ENCODE measurements at regions not wholly inside any gene's neighbourhood (a gene's known extent, or its start where the extent isn't known, plus 50 kb on each side); places are given as distances from the start of the nearest gene placed in this dataset.

DNA sequence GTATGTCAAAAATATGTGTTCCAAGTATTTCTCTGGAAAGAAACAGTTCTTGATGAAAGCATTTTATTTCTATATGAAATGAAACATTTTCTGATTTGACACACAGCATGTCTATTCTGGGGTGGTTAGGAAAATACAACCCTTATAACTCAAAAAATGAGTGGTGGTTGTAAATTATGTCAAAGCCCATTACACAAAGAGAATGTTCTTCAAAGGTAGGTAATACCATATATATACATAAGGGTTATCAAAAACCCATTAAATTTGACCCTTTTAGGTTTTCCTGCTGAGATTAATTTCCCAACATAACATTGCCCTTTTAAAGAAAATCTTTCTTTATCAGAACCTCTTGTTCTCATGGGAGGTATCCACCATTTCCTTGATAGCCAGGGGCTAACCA lies 420.5 kb upstream of the TECRL start:
- H3K36me3 ChIP-seq (replicated peaks in 1 of 2; ENCODE audit: control insufficient read depth in 1 of 2, insufficient read depth in 2 of 2, low read length in 2 of 2) = no peaks in the 10 kb centered on the region
- H3K4me2 ChIP-seq (replicated peaks; ENCODE audit: extremely low read depth, low read length, poor library complexity, severe bottlenecking) = no peak overlapping the region
- H3K4me1 Mint-ChIP-seq = no peaks in the 10 kb centered on the region
- no peaks in the 10 kb centered on the region for H3K4me1 ChIP-seq (ENCODE audit: control insufficient read depth in 1 of 2, insufficient read depth in 2 of 2, low read length in 2 of 2)
- H3K9me3 Mint-ChIP-seq = peaks cover 0 to 6% (median 3%) of the 10 kb centered on the region in 7 donors
- no peak overlapping the region for H3K27ac Mint-ChIP-seq
- no peak overlapping the region for H2AFZ ChIP-seq (ENCODE audit: insufficient read depth, low read depth, low read length, poor library complexity, severe bottlenecking)
- intact Hi-C loops (cut with micrococcal nuclease) = no loop called here
- no peaks in the 10 kb centered on the region for H3K79me2 ChIP-seq (ENCODE audit: insufficient read depth, low read length)
- no peaks in the 10 kb centered on the region for H3K27me3 ChIP-seq (ENCODE audit: control insufficient read depth in 2 of 2, insufficient read depth in 2 of 2, low read length in 2 of 2)
- no peaks in the 10 kb centered on the region for H4K20me1 ChIP-seq (ENCODE audit: insufficient read depth, low read length)
- H3K4me3 ChIP-seq (replicated peaks in 1 of 3; ENCODE audit: low read depth in 2 of 3, low read length in 3 of 3) = no peak overlapping the region
- no peak for TF ChIP-seq CTCF (IDR thresholded peaks at IDR 0.05)
- no peak overlapping the region for H3K9ac ChIP-seq (ENCODE audit: insufficient read depth, low read length, poor library complexity, severe bottlenecking)
- H3K9me3 ChIP-seq (replicated peaks in 1 of 2; ENCODE audit: control insufficient read depth in 1 of 2, insufficient read depth in 1 of 2, low read length in 2 of 2) = no peaks in the 10 kb centered on the region
- no peak for DNase-seq
- H3K27ac ChIP-seq (ENCODE audit: low read depth in 1 of 2, low read length in 2 of 2) = no peak overlapping the region
- no peaks in the 10 kb centered on the region for H3K36me3 Mint-ChIP-seq
- no peak overlapping the region for H3K4me3 Mint-ChIP-seq
- H3K27me3 Mint-ChIP-seq (ENCODE audit: low read depth in 3 of 3) = no peaks in the 10 kb centered on the region

GRCh38 chr4:64824591-64824990 lies 415.3 kb upstream of the TECRL start:
- no peaks in the 10 kb centered on the region for H3K36me3 Mint-ChIP-seq
- Histone ChIP-seq H3K27me3 (ENCODE audit: control insufficient read depth in 2 of 2, insufficient read depth in 2 of 2, low read length in 2 of 2) (no peaks in the 10 kb centered on the region), H4K20me1 (ENCODE audit: insufficient read depth, low read length) (no peaks in the 10 kb centered on the region), H3K79me2 (ENCODE audit: insufficient read depth, low read length) (no peaks in the 10 kb centered on the region), H3K27ac (ENCODE audit: low read depth in 1 of 2, low read length in 2 of 2) (no peak overlapping the region), H3K4me3 (replicated peaks in 1 of 3; ENCODE audit: low read depth in 2 of 3, low read length in 3 of 3) (no peak overlapping the region), H2AFZ (ENCODE audit: insufficient read depth, low read depth, low read length, poor library complexity, severe bottlenecking) (no peak overlapping the region), H3K36me3 (replicated peaks in 1 of 2; ENCODE audit: control insufficient read depth in 1 of 2, insufficient read depth in 2 of 2, low read length in 2 of 2) (no peaks in the 10 kb centered on the region), H3K4me2 (replicated peaks; ENCODE audit: extremely low read depth, low read length, poor library complexity, severe bottlenecking) (no peak overlapping the region), H3K9ac (ENCODE audit: insufficient read depth, low read length, poor library complexity, severe bottlenecking) (no peak overlapping the region), H3K4me1 (ENCODE audit: control insufficient read depth in 1 of 2, insufficient read depth in 2 of 2, low read length in 2 of 2) (no peaks in the 10 kb centered on the region), H3K9me3 (replicated peaks in 1 of 2; ENCODE audit: control insufficient read depth in 1 of 2, insufficient read depth in 1 of 2, low read length in 2 of 2) (no peaks in the 10 kb centered on the region)
- no peak overlapping the region for H3K27ac Mint-ChIP-seq
- H3K4me3 Mint-ChIP-seq = no peak overlapping the region
- DNase-seq = no peak
- no peaks in the 10 kb centered on the region for H3K27me3 Mint-ChIP-seq (ENCODE audit: low read depth in 3 of 3)
- WGBS (ENCODE audit: insufficient coverage) = 83% methylated on average over 1 of the region's 1 CpG
- no peak for TF ChIP-seq CTCF (IDR thresholded peaks at IDR 0.05)
- H3K9me3 Mint-ChIP-seq = no peaks in the 10 kb centered on the region
- intact Hi-C loops (cut with micrococcal nuclease) = no loop called here
- H3K4me1 Mint-ChIP-seq = no peaks in the 10 kb centered on the region

Measured in CD14-positive monocyte (primary cell).